Adrenal gland (tissue), 9 donors: ENCODE measurements at regions not wholly inside any gene's neighbourhood (a gene's known extent, or its start where the extent isn't known, plus 50 kb on each side); places are given as distances from the start of the nearest gene placed in this dataset.

Experiments
- DNase-seq, 7 donors: peaks; one replicate each; pipeline ENCODE4 v3.0.0-alpha.2; 2019 to 2020
- H3K27ac ChIP-seq, 5 donors: fragments of 200-600 bp; sonication (generic) in 4 of 5; 1 replicate in 3 of 5; 2 replicates in 2 of 5; pipeline versions ENCODE4 v1.5.1 to v1.8.0; 2016 to 2020; ENCODE audit warnings: mild to moderate bottlenecking in 1 of 5
- H3K27me3 ChIP-seq: fragments of 200-600 bp; 2 replicates; pipeline ENCODE4 v1.8.0; 2021
- H3K36me3 ChIP-seq, 2 donors: fragments of 200-600 bp; replicated peaks in 1 of 2; 1 replicate in 1 of 2; 2 replicates in 1 of 2; pipeline versions ENCODE4 v1.5.1 to v1.8.0; 2018 to 2022
- H3K4me1 ChIP-seq, 2 donors: fragments of 200-600 bp; replicated peaks in 1 of 2; 1 replicate in 1 of 2; 2 replicates in 1 of 2; pipeline versions ENCODE4 v1.5.1 to v1.8.0; 2018 to 2021
- H3K4me3 ChIP-seq, 4 donors: fragments of 200-600 bp; sonication (generic) in 3 of 4; one replicate each; pipeline ENCODE4 v1.5.1; 2016 to 2018
- H3K9me3 ChIP-seq, 3 donors: fragments of 200-600 bp; sonication (generic) in 1 of 3; replicated peaks in 1 of 3; 1 replicate in 2 of 3; 2 replicates in 1 of 3; pipeline versions ENCODE4 v1.5.1 to v1.8.0; 2016 to 2021
- CTCF ChIP-seq, 6 experiments: fragments of 450-650 bp in 4 of 6; fragments of 200-600 bp in 2 of 6; sonication (generic) in 1 of 6; IDR thresholded peaks; 1 replicate in 5 of 6; 2 replicates in 1 of 6; pipeline versions ENCODE4 v1.5.1 to v1.8.0; 2016 to 2021; ENCODE audit warnings: antibody characterized with exemption in 6 of 6, mild to moderate bottlenecking in 2 of 6, moderate library complexity in 1 of 6
- POLR2A ChIP-seq, 2 donors: fragments of 450-650 bp; IDR thresholded peaks; one replicate each; pipeline ENCODE4 v1.6.1; 2017; ENCODE audit warnings: antibody characterized with exemption in 2 of 2, mild to moderate bottlenecking in 2 of 2, moderate library complexity in 1 of 2
- WGBS, 4 donors: extraction: QIAGEN DNeasy Blood & Tissue Kit in 2 of 4; methylation state at CpG; one replicate each; pipeline versions ENCODE4 v1.1.5 to v1.1.7; 2013 to 2017; 5-methylcytosine and 5-hydroxymethylcytosine counted together
- intact Hi-C, 2 donors: fragments of 100-400 bp; cut with DNase I; formaldehyde crosslinking; loops; one replicate each; pipeline versions ENCODE4 v1.14.1 to v1.15.0; 2022 to 2023
- donor health status: healthy with polysubstance abuse.
- donor health status: Bipolar disorder and iron deficiency.
- donor health status: DM: yes; HTN: yes; CAD: no.
- donor health status: DM: no; HTN: no; CAD: no.
- donor health status: DM: no; HTN: no; CAD: no.

GRCh38 chr1:87863317-87863716 is 534.6 kb downstream of the LMO4 start:
- intact Hi-C loops, result no loop called here
- 23 to 84% (median 77%) methylated on average over 1 of the region's 1 CpG for WGBS, 4 donors

GRCh38 chr1:87864676-87865075 is 536.0 kb downstream of the LMO4 start:
- Histone ChIP-seq H3K4me3 (no peak overlapping the region), H3K9me3 (no peaks in the 10 kb centered on the region), H3K36me3 (no peaks in the 10 kb centered on the region), H3K27me3 (no peaks in the 10 kb centered on the region), H3K4me1 (no peaks in the 10 kb centered on the region), H3K27ac (no peak overlapping the region)
- DNase-seq, result no peak
- intact Hi-C loops, result no loop called here
- 61 to 80% (median 71%) methylated on average over 4 of the region's 4 CpGs for WGBS, 4 donors
- TF ChIP-seq POLR2A (IDR thresholded peaks at IDR 0.05) (no peak), CTCF (IDR thresholded peaks at IDR 0.05) (no peak)

More at GRCh38 chr1:87863317-87863716, 534.6 kb downstream of the LMO4 start:
- no peak for DNase-seq
- H3K27me3 ChIP-seq, result no peaks in the 10 kb centered on the region
- H3K9me3 ChIP-seq, result no peaks in the 10 kb centered on the region
- no peak overlapping the region for H3K4me3 ChIP-seq
- H3K36me3 ChIP-seq, result no peaks in the 10 kb centered on the region
- H3K4me1 ChIP-seq, result no peaks in the 10 kb centered on the region
- H3K27ac ChIP-seq, result no peak overlapping the region
- TF ChIP-seq POLR2A (IDR thresholded peaks at IDR 0.05), result no peak
- no peak for TF ChIP-seq CTCF (IDR thresholded peaks at IDR 0.05)

- Histone ChIP-seq H3K27ac (no peak overlapping the region), H3K36me3 (no peaks in the 10 kb centered on the region), H3K9me3 (no peaks in the 10 kb centered on the region), H3K4me3 (no peak overlapping the region), H3K4me1 (no peaks in the 10 kb centered on the region), H3K27me3 (no peaks in the 10 kb centered on the region)
- TF ChIP-seq POLR2A (IDR thresholded peaks at IDR 0.05), result no peak
- no peak for TF ChIP-seq CTCF (IDR thresholded peaks at IDR 0.05)
- 79 to 94% (median 86%) methylated on average over 3 of the region's 3 CpGs for WGBS, 4 donors
- DNase-seq, result no peak
- intact Hi-C loops, result no loop called here
Measured at GRCh38 chr1:87866416-87866815, 537.7 kb downstream of the LMO4 start.

- TF ChIP-seq CTCF (IDR thresholded peaks at IDR 0.05), result no peak
- TF ChIP-seq POLR2A (IDR thresholded peaks at IDR 0.05), result no peak
- 51 to 75% (median 61%) methylated on average over 1 of the region's 1 CpG for WGBS, 4 donors
- H3K27ac ChIP-seq, result no peak overlapping the region
- intact Hi-C loops, result no loop called here
- H3K27me3 ChIP-seq, result no peaks in the 10 kb centered on the region
- no peaks in the 10 kb centered on the region for H3K9me3 ChIP-seq
- H3K36me3 ChIP-seq, result no peaks in the 10 kb centered on the region
- no peak overlapping the region for H3K4me3 ChIP-seq
- H3K4me1 ChIP-seq, result no peaks in the 10 kb centered on the region
- DNase-seq, result no peak
Measured at GRCh38 chr1:87867626-87868025, 538.9 kb downstream of the LMO4 start.
